Skeletal muscle tissue (tissue), 3 donors: ENCODE measurements at regions not wholly inside any gene's neighbourhood (a gene's known extent, or its start where the extent isn't known, plus 50 kb on each side); places are given as distances from the start of the nearest gene placed in this dataset.

Experiments used
- H3K27ac ChIP-seq: one replicate; pipeline ENCODE4 v1.7.0; 2013; ENCODE audit warnings: mild to moderate bottlenecking, low read depth, low read length, inconsistent platforms
- H3K27me3 ChIP-seq, 3 donors: one replicate each; pipeline ENCODE4 v1.7.0; 2013; ENCODE audit warnings: low read length in 3 of 3; ENCODE audit not compliant: control insufficient read depth in 3 of 3, insufficient read depth in 3 of 3
- H3K36me3 ChIP-seq, 3 donors: one replicate each; pipeline ENCODE4 v1.7.0; 2013; ENCODE audit warnings: low read length in 3 of 3; ENCODE audit not compliant: control insufficient read depth in 3 of 3, insufficient read depth in 3 of 3
- H3K4me1 ChIP-seq, 3 donors: one replicate each; pipeline ENCODE4 v1.7.0; 2013; ENCODE audit warnings: low read length in 3 of 3, mild to moderate bottlenecking in 3 of 3; ENCODE audit not compliant: control insufficient read depth in 3 of 3, insufficient read depth in 3 of 3
- H3K4me3 ChIP-seq, 3 donors: one replicate each; pipeline ENCODE4 v1.7.0; 2013; ENCODE audit warnings: low read length in 3 of 3
- H3K9ac ChIP-seq, 3 donors: one replicate each; pipeline ENCODE4 v1.7.0; 2013; ENCODE audit warnings: low read length in 3 of 3, mild to moderate bottlenecking in 3 of 3, moderate library complexity in 2 of 3, low read depth in 1 of 3
- H3K9me3 ChIP-seq, 3 donors: one replicate each; pipeline ENCODE4 v1.7.0; 2013; ENCODE audit warnings: low read length in 3 of 3; ENCODE audit not compliant: control insufficient read depth in 3 of 3
- donor health status: Osteomylitis.

DNA sequence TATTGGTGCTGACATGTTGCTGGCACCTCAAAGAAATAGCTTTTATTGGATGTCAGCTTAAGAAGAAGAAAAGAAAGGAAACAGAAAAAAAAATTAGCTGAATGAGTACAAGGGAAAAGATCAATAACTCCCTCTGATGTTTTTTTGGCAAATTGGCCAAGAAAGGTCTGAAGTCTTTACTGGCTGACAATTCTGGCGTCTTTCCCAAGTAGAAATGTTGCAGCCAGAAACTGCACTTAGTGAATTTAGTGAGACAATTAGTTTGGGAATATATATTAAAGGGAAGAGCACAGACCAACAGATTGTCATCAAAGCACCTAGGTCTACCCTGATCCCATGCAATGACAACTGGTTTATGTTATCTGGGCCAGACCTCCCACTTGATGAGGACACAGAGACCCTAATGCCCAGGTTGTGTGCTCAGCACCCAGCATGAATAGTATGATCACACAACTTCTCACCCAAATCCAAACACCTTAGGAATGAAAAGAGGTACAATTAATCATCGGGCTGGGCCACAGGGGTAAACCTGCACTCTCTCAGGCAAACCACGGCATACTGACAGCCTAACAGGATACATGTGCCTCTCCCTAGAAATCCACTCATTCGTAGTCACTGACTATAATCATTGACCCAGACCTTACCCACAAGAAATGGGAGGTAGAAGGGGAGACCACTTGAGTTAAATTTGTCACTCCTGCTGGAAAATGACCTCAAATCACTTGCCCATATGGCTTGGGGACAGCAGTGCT is 612.3 kb upstream of the ARID1B start:
- H3K9ac ChIP-seq, result no peak overlapping the region
- peaks cover 4 to 5% (median 5%) of the 10 kb centered on the region in 3 donors for H3K4me1 ChIP-seq
- H3K4me3 ChIP-seq, result no peak overlapping the region
- no peaks in the 10 kb centered on the region for H3K9me3 ChIP-seq
- no peaks in the 10 kb centered on the region for H3K36me3 ChIP-seq
- H3K27ac ChIP-seq, result no peak overlapping the region
- H3K27me3 ChIP-seq, result no peaks in the 10 kb centered on the region

- Histone ChIP-seq H3K36me3 (no peaks in the 10 kb centered on the region), H3K9me3 (no peaks in the 10 kb centered on the region), H3K4me3 (no peak overlapping the region), H3K4me1 (peaks cover 4 to 5% (median 5%) of the 10 kb centered on the region in 3 donors), H3K9ac (no peak overlapping the region), H3K27me3 (no peaks in the 10 kb centered on the region), H3K27ac (no peak overlapping the region)
These were observed 613.9 kb upstream of the ARID1B start for GRCh38 chr6:156163311-156163710.

DNA sequence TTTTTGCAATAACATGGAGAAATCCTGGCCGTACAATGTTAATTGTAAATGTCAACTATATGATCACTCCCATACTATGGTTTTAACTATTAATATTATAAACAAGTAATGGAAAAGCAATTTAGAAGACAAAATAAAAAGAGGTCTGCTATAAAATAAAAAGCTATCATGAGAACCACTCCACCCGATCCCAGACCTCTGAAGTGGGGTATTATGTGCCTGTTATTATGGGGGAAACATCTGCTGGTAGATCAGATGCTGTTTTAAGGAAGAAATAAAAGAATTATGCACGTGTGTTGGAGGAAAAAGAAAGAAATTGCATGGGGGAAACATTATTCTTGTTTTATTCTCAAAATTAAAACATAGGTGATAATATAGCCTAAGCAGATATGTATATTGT is 615.7 kb upstream of the ARID1B start:
- Histone ChIP-seq H3K9me3 (no peaks in the 10 kb centered on the region), H3K27ac (no peak overlapping the region), H3K27me3 (no peaks in the 10 kb centered on the region), H3K4me3 (no peak overlapping the region), H3K9ac (no peak overlapping the region), H3K36me3 (no peaks in the 10 kb centered on the region), H3K4me1 (no peaks in the 10 kb centered on the region)

- Histone ChIP-seq H3K27ac (no peak overlapping the region), H3K4me3 (no peak overlapping the region), H3K9me3 (no peaks in the 10 kb centered on the region), H3K27me3 (no peaks in the 10 kb centered on the region), H3K9ac (no peak overlapping the region), H3K36me3 (no peaks in the 10 kb centered on the region), H3K4me1 (no peaks in the 10 kb centered on the region)
These were observed 616.4 kb upstream of the ARID1B start for GRCh38 chr6:156160795-156161165.

GRCh38 chr6:156160007-156160794 is 617.0 kb upstream of the ARID1B start:
- H3K4me1 ChIP-seq, result no peaks in the 10 kb centered on the region
- no peak overlapping the region for H3K27ac ChIP-seq
- H3K9ac ChIP-seq, result no peak overlapping the region
- H3K9me3 ChIP-seq, result no peaks in the 10 kb centered on the region
- H3K27me3 ChIP-seq, result no peaks in the 10 kb centered on the region
- H3K36me3 ChIP-seq, result no peaks in the 10 kb centered on the region
- H3K4me3 ChIP-seq, result no peak overlapping the region

DNA sequence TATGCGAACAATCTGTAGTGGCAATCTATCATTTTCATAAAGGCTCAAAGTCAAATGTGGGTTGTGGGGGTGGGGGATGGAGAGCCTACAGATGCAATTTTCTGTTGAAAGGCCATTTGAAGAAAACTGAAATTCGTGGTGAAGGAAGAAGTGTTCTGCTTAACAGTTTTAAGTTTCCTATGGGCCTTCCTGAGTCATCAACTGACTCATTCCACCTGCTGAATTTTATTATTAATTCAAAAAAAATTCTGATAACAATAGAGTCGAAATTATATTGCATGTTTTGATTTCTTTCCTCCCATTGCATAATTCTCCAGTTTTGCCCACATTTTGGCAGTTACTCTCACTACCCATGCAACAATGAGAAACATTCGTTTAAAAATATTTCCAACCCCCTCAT is 622.3 kb upstream of the ARID1B start:
- H3K4me1 ChIP-seq, result no peaks in the 10 kb centered on the region
- H3K9me3 ChIP-seq, result no peaks in the 10 kb centered on the region
- no peak overlapping the region for H3K4me3 ChIP-seq
- H3K27ac ChIP-seq, result no peak overlapping the region
- no peaks in the 10 kb centered on the region for H3K36me3 ChIP-seq
- no peaks in the 10 kb centered on the region for H3K27me3 ChIP-seq
- no peak overlapping the region for H3K9ac ChIP-seq

DNA sequence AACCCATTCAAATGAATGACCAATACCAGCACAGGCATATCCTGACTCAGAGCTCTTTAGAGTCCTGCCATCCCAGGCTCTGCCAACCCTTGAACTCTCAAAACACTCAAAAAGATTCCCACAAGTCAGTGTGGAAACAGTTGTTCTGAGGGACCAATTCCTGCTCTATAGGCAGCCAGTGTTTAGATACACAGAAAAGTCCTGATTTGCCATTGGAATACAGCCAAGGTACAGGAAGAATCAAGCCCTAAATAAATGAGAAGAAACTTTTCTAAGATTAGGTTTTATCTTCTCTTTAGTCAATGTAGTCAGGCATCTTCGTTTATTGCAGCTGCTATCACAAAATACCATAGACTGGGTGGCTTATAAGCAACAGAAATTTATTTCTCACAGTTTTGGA is 626.8 kb upstream of the ARID1B start:
- no peaks in the 10 kb centered on the region for H3K27me3 ChIP-seq

GRCh38 chr6:156146891-156147290 is 630.3 kb upstream of the ARID1B start:
- Histone ChIP-seq H3K27ac (no peak overlapping the region), H3K4me1 (no peaks in the 10 kb centered on the region), H3K4me3 (no peak overlapping the region), H3K9ac (no peak overlapping the region), H3K9me3 (no peaks in the 10 kb centered on the region), H3K27me3 (no peaks in the 10 kb centered on the region), H3K36me3 (no peaks in the 10 kb centered on the region)

More for the DNA sequence above, 626.8 kb upstream of the ARID1B start:
- no peak overlapping the region for H3K4me3 ChIP-seq
- no peaks in the 10 kb centered on the region for H3K9me3 ChIP-seq
- no peaks in the 10 kb centered on the region for H3K4me1 ChIP-seq
- H3K27ac ChIP-seq, result no peak overlapping the region
- H3K36me3 ChIP-seq, result no peaks in the 10 kb centered on the region
- no peak overlapping the region for H3K9ac ChIP-seq

GRCh38 chr6:156131221-156131903 is 645.8 kb upstream of the ARID1B start:
- Histone ChIP-seq H3K4me1 (no peaks in the 10 kb centered on the region), H3K9me3 (no peaks in the 10 kb centered on the region), H3K9ac (no peak overlapping the region), H3K36me3 (no peaks in the 10 kb centered on the region), H3K27ac (no peak overlapping the region), H3K4me3 (no peak overlapping the region), H3K27me3 (no peaks in the 10 kb centered on the region)

DNA sequence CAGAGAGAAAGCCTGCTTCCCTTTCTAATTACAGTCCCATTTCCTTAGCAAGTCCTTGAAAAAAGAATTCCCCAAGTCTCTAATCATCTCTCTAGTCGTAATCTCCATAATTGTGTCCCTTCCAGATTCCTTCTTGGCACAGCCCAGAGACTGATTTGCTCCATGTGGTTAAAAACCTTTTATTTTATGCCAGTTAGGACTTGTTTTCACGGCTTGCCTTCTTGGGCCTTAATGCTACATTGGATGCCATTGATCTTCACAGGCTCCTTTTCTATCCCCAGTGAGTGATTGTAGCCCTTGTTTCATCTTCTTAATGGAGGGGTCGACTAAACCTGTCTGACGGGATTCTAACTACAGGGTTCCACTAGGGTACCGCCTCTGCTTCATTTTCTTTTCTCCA is 650.6 kb upstream of the ARID1B start:
- no peaks in the 10 kb centered on the region for H3K9me3 ChIP-seq
- no peak overlapping the region for H3K9ac ChIP-seq
- no peak overlapping the region for H3K27ac ChIP-seq
- no peak overlapping the region for H3K4me3 ChIP-seq
- no peaks in the 10 kb centered on the region for H3K36me3 ChIP-seq
- no peaks in the 10 kb centered on the region for H3K27me3 ChIP-seq
- no peaks in the 10 kb centered on the region for H3K4me1 ChIP-seq
